HG03354 (cell line): ENCODE measurements at regions not wholly inside any gene's neighbourhood (a gene's known extent, or its start where the extent isn't known, plus 50 kb on each side); places are given as distances from the start of the nearest gene placed in this dataset.

Experiments
- ATAC-seq: cut with Tn5 transposase; IDR thresholded peaks from one replicate; pipeline ENCODE4 v1.9.1; 2021; ENCODE audit warnings: mild to moderate bottlenecking; ENCODE audit not compliant: unreplicated experiment, poor library complexity, severe bottlenecking

GRCh38 chr5:4953576-4953975, 186.6 kb upstream of the ADAMTS16 start:
- no peak for ATAC-seq

- no peak for ATAC-seq
Measured at GRCh38 chr5:4954048-4954447, 186.1 kb upstream of the ADAMTS16 start.

- no peak for ATAC-seq
Measured at GRCh38 chr5:4963265-4963664, 176.9 kb upstream of the ADAMTS16 start.

DNA sequence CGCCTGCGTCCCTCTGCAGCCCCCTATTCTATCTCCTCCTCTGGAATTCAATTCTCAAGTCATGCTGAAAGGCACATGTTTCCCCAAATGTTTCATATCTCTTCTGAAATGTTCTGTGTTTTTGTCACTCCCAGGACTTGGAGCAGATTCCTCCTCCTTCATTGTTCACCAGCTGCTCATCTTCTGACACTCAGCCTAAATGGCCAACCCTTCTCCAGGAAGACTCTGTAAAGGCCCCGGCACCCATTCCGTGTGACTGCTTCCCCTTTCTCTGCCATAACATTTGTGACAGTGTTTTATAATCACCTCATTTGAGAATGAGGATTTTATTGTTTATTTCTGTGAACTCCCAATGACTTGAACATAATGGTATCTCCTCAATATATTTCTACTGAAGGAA, 170.8 kb upstream of the ADAMTS16 start:
- ATAC-seq = no peak

DNA sequence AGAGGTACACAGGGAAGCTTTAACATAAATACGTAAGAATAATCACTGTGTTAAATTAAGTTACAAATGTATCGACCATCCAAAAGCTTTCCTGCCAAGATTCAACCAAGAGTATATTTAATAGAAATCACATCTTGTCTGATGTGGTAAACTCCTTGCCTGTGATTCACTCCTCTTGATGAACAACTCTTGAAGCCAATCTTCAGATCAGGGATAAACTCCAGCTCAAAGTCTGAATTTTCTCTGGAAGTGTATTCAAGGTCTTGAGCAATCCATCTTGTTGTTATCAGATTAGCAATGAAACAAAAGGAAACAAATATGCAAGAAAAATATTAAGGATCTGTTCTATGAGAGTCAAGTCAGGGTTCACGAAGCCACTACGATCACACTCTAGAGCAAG, 170.0 kb upstream of the ADAMTS16 start:
- ATAC-seq = no peak

DNA sequence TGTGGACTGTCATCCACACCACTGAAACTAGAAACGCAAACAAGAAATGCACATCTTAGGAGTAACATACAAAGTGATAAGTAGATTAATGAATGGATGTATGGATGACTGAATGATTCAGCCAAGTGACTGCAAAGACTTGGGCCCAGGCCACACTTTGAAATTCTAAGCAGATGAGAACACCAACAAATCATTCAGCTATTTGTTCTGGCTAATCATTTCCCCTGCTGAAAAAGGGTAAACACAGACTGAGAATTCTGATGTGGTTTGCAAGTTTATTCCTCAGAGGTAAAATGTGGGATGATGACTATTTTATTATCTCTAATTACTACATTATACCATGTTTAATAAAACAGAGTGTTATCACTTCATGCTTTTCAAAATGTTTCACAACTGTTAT, 163.2 kb upstream of the ADAMTS16 start:
- no peak for ATAC-seq

DNA sequence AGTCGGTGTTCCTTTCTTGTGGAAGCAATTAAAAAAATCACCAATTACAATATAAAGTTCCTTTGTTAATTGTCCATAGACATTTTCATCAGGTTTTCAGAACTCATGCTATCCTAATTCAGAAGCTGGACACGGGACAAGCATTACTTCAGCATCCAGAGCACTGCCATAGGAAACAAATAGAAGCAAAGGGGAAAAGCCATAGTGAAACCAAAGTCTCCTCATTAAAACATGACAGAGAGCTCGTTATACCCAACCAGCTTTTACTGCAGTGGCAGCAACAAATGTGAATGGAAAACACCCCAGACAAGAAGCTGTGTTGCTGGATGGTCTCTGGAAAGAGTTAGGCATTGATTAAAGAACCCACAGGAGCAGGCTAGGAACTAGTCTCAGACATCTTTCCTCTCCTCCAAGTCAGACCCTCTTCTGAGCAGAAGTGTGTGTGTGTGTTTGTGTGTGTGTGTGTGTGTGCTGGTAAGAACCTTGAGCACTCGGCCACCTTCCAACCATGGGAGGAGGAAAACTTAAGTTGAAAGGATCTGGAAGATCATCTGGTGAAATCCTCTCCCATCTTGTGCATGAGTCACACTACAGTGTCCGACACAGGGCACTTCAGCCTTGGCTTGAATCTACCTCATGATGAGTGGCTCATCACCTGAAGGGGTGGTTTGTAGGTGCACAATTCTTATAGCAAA, 162.6 kb upstream of the ADAMTS16 start:
- no peak for ATAC-seq

GRCh38 chr5:4980201-4980600, 159.9 kb upstream of the ADAMTS16 start:
- no peak for ATAC-seq

GRCh38 chr5:4981608-4982007, 158.5 kb upstream of the ADAMTS16 start:
- ATAC-seq = no peak

GRCh38 chr5:4983701-4984100, 156.4 kb upstream of the ADAMTS16 start:
- no peak for ATAC-seq

- ATAC-seq = no peak
Measured at GRCh38 chr5:4984461-4984860, 155.7 kb upstream of the ADAMTS16 start.

DNA sequence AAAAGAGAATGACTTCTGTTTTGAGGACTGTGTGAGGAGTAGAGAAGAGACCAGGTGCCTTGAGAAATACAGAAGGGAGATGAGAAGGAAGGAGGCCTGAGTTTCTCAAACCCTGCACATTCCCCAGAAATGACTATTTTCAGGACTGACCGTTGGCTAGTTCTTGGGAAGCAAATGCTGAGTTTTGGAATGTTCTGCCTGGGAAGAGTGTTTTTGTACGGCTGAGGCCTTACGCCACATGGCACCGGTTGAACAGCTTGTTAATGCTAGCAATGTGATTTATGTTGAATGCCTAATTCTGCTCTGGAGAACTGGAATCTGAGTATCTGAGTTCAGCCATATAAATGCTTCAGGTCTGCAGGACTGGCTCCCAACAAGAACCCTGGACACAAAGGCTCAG, 152.7 kb upstream of the ADAMTS16 start:
- ATAC-seq = no peak

DNA sequence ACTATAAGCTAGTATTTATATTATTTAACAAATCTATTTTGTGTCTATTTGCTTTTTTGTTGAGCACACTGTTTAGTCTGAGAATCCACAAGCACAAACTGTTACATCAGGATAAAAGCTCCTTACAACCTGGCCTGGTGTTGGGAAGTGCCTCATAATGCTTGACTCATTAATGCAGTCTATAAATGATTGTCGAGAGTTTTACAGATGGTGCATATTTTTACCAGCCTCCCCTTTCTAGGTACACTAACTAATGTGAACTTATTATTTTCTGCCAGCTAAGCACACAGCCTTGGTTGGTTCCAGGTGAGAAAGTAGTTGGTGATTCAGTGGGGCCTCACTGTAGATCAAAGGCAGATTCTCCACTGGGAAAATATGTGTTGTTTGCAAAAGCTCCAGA, 151.0 kb upstream of the ADAMTS16 start:
- no peak for ATAC-seq

- ATAC-seq = no peak
Measured at GRCh38 chr5:4990017-4990416, 150.1 kb upstream of the ADAMTS16 start.

- no peak for ATAC-seq
Measured at GRCh38 chr5:4990462-4990861, 149.7 kb upstream of the ADAMTS16 start.

GRCh38 chr5:4991925-4992324, 148.2 kb upstream of the ADAMTS16 start:
- ATAC-seq = no peak

- ATAC-seq = no peak
Measured at GRCh38 chr5:4995014-4995413, 145.1 kb upstream of the ADAMTS16 start.

DNA sequence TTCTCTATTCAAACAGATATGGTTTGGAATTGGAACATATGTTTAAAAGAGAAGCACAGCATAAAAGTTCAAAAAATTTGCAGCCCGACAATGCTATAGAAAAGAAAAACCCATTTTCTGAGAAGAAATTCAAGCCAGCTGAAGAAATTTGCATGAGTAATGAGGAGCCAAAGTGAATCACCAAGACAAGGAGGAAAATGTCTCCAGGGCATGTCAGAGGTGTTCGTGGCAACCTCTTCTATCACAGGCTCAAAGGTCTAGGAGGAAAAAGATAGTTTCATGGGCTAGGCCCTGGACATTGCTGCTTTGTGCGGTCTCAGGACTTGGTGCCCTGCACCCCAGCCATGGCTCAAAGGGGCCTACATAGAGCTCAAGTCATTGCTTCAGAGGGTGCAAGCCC, 134.8 kb upstream of the ADAMTS16 start:
- ATAC-seq = no peak

GRCh38 chr5:5006548-5006947, 133.6 kb upstream of the ADAMTS16 start:
- ATAC-seq = no peak

DNA sequence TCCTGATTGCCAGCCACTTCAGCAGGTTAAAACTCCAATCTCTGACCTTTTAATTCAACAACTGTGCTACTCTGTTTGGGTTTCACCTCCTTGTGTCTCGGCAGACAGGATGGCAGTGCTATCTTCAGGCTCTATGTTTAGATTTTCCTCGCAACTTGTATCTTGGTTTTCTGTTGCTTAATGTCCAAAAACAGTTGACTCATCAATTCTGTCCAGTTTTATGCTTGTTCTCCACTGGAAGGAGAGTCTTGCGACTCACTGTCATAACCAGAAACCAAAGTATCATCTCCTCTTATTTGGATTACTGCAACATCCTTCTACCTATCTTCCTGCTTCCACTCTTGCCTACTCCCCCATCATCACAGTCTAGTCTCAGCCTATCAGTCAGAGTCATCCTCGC, 130.9 kb upstream of the ADAMTS16 start:
- no peak for ATAC-seq

- ATAC-seq = no peak
Measured at GRCh38 chr5:5011151-5011550, 129.0 kb upstream of the ADAMTS16 start.

GRCh38 chr5:5014586-5015235, 125.4 kb upstream of the ADAMTS16 start:
- ATAC-seq = no peak
